GM18517 (cell line): ENCODE measurements at regions not wholly inside any gene's neighbourhood (a gene's known extent, or its start where the extent isn't known, plus 50 kb on each side); places are given as distances from the start of the nearest gene placed in this dataset.

Experiments used
- ATAC-seq: cut with Tn5 transposase; IDR thresholded peaks from one replicate; pipeline ENCODE4 v1.9.1; 2021; ENCODE audit warnings: mild to moderate bottlenecking, moderate library complexity; ENCODE audit not compliant: unreplicated experiment

DNA sequence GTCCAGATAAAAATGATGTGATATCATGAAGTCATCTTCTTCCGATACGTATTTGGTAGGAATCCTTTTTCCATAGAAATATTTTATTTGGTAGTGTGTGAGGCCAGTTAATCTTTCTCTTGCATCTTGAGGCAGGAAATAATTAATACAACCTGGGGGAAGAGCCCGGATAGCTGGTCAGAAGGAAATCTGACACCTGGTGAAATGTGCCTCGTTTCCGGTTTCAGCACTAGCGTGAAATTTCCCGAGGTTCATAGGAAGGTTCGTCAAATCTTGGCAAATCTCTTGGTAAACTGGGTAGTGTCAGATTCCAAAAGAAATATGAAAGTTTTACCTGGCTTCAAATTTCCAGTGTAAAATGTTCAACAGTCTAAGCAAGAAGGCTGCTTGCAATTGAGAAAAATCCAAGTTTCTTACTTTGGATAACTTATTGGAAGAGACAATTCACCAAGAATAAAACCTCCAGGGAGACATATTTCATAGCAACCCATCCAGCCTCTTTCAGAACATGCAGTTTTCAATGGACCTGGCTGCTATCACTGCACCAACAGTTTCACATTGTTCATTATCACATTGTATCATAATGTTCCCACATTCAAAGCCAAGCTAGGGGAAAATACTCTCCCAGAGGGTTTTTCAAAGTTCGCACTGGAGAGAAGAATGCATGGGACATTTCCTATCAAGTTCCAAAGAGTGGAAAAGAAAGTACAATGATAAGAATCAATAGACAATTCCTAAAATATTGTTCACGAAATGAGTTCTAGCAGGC is 454.5 kb upstream of the CITED2 start:
- no peak for ATAC-seq

DNA sequence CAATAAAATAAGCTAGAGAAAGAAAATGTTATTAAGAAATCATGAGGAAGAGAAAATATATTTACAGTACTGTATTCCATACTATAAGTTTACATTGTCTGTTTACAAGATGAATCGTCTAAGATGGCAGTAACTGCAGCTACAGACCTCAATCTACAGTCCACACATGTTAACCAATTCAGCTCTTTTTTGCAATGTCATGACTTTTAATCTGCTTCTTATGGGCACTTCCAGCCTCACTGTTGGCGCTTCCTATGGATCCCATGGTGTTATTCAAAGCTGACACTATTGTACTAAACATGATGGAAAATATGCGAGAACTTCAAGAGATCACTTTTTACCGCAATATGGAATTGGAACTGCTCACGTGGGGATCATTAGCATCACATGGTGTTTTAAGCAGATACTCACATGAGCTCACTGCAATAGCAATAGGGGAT is 451.5 kb upstream of the CITED2 start:
- no peak for ATAC-seq

DNA sequence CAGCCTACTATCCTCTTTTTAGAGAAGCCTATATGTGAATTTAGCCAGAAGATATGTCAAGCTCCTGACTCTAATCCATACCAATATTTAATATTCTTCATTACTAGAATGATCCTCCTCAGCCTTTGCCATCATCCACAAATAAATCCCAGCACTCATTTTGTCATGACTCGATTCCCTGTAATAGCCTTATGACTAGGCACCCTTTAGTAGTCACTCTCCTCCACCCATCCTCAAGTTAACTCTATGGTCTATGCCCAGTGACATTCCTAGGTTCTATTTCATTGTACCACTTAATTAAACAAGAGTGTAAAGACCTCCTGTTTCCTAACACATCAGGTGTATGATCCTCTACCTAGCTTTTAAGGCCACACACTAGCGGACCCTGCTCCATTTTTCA is 450.4 kb upstream of the CITED2 start:
- ATAC-seq, result no peak

DNA sequence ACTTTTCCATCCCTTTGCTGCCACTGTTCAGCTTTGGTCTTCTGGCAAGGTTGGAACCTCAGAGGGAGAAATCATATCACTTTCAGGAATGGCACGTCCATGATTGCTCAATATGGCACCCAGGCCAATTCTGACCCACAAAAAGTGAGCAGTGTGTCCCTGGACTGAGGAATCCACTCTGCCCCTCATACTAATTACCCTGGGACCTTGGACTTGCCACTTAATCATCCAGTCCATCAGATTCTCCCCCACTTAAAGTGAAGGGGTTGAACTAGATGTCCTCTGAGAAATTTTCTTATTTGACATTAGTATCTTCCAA is 449.3 kb upstream of the CITED2 start:
- no peak for ATAC-seq

DNA sequence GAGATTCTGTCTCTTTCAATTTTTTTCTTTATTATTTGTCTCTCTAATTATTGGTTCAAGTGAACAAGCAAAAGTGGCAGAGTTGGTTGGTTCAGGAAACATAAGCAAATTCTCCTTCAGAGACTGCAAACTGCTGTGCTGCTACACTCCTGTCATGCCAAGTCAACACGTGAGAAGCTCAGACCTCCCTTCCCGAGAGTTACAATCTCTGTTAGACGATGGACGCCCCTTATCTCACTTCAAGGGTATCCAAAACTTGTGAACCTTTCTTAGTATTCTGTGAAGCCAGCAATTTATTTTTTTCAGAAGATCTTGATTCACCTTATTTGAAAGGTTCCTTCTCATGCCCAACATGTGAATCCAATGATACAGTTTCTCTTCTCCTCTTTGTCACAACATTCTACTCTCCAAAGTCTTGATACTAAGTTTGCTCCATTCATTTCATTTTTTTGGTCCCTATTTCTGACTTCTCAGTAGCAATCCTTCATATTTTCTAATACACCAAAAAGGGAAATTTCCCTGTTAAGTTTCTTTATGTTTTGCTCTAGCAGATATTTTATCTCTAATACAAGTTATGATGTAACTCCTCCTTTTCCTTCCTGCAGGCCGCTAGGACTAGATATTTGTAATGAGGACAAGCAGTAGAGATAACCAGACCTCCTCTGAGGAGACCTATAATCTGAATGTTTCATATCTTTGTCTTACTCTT is 448.8 kb upstream of the CITED2 start:
- ATAC-seq, result no peak

DNA sequence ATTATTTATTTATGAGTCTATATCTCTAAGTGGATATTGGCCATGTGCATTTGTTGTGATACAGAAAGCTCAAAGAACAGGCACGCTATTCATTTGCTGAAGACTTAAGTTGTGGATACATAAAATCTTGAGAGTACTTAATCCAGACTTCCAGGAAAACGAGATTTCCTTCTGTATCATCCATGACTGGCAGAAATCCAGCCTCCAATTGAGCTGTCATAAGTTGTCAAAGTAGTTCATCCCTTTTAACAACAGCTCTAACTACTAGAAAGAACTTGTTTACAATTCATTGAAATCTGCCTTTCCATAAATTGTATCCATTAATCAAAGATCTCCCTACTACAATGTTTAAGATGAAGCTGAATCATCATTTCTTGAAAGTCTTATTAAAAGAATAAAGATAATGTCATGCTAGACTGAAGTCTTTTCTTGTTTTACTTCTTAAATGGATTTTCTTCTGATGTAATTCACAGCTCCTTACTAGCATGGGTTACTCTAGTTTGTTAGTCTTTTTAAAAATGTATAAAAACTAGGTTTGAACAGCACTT is 447.3 kb upstream of the CITED2 start:
- no peak for ATAC-seq

DNA sequence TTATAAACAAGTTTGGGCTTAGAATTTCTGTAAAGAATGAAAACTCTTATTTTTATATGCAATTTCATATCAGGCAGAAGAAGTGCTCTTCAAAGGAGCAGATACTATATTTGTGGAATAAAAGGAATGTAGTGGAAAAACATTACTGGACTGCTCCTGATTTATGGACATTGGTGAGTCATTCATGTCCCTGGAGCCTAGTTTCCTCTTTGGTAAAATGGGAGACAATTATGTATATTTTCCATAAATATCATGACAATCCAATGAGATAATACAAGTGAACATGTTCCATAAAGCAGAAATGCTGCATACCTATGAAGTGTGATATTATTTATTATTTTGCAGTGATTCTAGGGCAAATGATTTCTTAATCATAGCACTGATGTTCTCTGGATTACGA is 445.8 kb upstream of the CITED2 start:
- no peak for ATAC-seq

DNA sequence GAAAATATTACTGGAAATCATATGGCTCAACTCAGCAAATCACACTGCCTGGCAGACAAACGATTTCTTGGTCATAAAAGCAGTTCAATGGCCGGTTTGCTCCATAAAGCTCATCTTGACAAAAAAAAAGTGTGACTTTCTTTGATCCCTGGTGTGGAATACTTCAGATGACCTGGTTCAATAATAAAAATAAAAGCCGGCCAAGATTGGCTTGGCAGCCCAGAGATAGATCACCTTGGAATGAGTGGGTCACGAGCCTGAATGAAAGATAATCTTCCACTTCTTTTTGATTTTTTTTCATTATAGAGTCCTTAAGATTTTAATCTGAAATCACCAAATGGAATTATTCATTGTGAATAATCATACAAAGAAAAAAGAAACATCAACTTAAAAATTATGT is 445.3 kb upstream of the CITED2 start:
- no peak for ATAC-seq

DNA sequence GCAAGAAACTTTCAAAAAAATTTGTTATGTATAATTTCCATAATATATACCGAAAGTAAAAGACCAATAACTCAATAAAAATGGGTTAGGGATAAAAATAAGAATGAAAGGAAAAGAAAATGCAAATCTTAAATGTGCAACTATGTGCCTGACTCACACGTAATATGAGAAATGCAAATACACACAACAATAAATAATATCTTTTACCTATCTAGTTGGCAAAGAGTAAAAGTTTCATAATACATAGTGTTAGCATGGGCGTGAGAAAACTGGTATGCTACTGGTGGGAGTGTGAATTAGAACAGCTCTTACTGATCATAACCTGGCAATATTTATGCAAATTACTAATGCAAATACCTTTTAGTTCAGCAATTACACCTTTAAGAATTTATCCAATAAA is 438.5 kb upstream of the CITED2 start:
- ATAC-seq, result no peak

DNA sequence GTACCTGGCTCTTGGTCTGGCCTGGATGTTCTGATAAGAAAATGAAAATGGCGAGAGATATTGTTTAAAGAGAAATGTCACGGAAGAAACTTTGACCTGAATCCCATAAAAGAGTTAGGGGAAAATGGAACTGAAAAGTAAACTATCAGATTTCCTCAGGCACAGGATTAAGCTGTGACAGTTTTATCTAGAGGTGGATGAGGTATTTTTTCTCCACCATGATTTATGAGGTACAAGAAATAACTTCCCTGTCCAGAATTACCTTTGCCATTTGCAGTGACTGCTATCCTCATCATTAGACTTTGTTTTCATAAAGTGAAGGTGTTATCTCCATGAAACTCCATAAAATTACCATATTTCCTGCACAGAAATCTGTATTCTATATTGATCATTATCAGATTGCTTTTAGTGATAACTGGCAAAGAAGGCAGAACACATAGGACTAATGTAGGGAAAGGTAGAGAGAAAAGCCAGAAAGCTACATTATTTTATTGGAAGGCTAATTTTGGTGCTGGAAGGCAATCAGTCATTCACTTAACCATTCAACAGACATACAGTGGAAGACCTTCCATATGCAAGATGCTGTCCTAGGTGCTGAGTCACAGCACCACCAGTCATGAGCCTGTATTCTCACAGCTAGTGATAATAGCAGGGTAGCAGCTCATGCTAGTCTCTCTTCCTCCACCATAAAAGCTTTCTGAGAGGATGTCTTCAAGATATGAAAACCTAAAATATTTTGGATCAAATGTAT is 427.3 kb upstream of the CITED2 start:
- no peak for ATAC-seq

DNA sequence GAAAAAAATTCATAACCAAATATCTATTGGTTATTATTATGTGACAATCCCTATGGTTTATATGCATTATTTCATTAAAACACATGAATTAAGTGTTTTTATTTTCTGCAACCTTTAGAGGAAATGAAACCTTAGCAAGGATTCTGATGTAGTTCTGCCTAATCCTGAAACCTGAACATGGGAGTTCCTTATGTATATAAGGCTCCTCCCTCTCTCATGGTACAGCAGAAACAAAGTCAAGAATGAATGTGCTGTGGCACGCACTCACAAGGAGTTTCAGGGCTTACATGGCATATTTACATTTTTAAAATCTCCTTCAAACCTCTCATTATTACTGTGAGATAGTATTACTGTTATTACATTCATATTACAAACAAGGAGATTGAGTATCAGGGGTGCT is 426.4 kb upstream of the CITED2 start:
- peak; percentile 72 for ATAC-seq

DNA sequence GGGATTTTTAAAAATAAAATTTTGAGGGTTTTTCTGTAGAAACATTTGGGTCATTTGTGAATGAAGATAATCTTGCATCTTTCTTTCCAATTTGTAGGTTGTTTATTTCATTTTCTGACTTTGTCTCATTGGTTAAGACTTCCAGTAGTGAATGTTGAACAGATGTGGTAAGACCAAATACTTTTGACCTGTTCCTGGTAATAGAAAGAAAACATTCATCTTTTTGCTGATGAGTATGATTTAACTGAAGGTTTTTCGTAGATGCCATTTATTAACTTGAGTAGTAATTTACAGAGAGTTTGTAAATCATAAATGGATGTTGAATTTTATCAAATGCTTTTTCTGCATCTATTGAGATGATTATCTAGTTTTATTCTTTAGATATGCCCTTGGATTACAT is 416.1 kb upstream of the CITED2 start:
- ATAC-seq, result no peak

DNA sequence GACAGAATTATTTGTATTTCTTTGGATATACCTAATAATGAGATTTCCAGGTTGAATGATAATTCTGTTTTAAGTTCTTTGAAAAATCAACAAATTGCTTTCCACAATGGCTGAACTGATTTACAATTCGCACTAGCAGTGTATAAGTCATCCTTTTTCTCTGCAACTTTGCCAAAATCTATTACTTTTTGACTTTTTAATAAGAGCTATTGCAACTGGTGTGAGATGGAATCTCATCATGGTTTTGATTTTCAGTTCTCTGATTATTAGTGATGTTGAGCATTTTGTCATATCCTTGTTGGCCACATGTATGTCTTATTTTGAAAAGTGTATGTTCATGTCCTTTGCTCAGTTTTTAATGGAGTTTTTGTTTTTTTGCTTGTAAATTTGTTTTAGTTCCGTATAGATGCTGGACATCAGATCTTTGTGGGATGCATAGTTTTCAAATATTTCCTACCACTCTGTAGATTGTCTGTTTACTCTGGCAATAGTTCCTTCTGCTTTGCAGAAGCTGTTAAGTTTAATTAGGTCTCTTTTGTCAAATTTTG is 409.8 kb upstream of the CITED2 start:
- ATAC-seq, result no peak

DNA sequence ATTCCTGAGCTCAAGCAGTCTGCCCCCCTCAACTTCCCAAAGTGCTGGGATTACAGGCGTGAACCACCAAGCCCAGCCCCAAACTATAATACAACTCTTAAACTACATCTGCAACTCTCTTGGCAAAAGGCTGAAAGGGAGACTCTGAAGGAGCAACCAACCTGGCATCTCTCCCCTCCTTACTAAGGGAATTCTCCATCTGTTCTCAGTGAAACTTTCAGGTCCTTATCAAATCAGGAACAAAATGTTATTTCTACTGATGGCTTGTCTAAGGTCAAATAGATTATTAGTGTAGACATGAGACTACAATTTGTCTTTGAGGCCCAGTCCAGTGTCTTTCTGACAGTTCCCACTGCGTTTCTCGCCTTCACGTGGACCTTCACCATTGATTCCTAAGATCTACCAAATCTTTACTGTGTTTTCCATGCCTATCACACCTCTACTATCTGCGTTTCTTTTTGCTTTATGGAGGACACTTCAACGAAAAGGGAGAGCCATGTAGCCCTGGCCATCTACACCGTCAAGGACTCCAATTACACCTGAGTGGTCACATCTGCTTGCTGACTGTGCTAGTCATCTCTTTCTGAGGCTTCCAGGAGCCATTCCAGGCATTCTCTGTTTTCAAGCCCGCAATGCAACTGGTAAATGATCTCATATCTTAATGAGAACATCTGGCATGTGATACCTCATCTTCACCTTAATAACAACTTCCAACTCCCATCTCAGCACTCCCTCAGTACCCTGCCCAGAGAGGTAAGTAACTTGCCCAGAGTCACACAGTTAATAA is 405.7 kb upstream of the CITED2 start:
- ATAC-seq, result no peak

DNA sequence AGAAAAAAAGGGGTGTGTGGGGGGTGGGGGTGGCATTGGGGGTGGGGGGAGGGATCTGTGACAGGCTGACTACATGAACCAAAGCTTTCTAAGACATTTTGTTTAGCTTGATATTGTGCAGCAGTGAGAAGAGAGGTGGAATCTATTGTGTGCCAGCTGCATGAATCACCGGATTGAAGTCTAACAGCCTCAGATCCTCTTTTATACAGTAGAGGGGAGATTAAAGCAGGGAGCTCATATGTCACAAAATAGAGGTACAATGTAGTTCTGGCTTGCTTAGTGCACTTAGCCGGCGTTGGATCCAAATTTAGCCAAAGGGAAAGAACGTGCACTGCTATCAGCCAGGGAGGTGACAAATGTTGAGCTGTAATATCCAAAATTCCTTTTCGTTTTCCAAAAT is 404.2 kb upstream of the CITED2 start:
- ATAC-seq, result no peak

DNA sequence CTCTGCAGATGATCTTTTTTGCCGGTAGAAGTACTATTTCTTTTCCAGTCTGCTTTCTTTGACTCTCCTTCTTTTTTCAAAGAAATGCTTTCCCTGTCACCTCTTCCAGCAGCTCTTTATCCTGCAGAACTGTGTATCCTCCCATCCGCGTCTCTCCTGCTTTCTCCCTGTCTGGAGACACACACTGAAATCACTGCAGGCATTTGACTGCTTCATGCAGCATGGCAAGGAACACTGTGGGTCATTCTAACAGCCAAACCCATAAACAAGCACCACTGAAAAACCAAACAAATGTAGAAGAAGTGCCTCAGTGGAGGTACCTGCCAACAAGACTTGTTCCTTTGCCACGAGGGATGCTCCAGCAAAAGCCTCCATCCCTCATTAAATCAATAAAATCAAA is 403.7 kb upstream of the CITED2 start:
- no peak for ATAC-seq

DNA sequence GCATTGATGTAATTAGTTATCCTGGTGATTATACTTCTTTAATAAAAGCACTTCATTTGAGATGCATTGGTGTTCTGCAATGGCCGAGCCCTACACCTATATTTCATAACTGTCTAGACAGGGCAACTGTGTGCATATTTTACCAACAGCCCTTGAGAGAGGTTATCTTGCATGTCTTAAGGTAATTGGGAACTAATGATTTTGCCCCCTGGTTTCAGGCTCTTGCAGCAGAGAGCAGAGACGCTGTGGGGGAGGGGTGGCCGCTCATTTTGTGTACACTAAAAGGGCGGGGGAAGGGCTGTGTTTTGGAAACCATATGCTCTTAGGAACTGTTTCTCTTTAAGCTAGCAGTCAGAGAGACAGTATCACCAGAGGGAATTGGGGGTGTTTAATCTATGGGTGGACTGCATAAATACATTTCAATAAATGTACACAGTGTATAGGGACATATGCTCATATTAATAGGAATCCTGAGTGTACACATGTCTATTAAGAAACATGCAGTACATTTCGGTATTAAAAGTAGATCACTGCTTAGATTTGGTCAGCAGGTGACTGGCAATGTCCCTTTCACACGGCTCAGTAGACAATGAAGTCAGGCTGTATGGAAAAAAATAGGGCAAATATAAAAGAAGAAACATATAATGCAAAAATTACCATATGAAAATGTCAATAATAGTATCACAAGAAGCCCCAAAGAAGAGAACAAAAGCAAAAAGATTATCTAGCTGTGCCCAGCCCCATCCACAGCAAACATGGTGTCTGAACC is 402.9 kb upstream of the CITED2 start:
- no peak for ATAC-seq

DNA sequence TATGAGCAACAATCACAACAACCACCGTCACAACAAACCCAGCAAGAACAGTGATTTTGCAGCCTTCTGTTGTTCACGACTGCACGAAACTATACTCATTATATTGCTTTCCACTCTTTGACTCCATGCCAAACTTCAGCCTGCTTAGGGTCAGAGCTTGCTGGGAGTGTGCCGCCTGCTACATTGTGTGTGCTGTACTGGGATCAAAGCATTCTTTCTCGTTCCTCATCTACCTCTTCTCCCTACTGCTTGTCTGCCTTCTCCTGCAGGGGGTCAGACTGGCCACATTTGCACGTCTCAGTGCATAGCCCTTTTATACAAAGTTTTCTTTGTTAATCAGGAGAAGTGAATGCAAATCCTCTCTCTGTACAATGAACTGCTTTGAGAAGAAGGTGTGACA is 401.6 kb upstream of the CITED2 start:
- ATAC-seq, result no peak

DNA sequence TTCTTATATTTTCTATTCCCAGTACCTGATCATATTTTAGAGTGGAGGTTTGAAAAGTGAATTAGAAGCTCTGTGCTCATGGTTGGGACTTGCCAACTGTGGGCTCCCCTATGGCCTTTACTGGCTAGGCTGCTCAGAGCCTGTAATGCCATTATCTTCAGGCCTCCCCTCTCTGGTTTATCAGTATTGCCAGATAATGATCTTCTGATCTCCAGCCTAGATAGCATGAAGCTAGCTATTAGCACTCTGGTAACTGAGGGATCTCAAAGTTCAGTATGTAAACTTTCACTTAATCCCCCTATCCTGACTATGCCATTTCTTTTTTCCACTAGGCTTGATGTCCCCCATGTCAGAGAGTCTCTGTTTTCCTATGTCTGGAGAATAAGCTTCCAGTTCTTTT is 393.7 kb upstream of the CITED2 start:
- ATAC-seq, result no peak

DNA sequence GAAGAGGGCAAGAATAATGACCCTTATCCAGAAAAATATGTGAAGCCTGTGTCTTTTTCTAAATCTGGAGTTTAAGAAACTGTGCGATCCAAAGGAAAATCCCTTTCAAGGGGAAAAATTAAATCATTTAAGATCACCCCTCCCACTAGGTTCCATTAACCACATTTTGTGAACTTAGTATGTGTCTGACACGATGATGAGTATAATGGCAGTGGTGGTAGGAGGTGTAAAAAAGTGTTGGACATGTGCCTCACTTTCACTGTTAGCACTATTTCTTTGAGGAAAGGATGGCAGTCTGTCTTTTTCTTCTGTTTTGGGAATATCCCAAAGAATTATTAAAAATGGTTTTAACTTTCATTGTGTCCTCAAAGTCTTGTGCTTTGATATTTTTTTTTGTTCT is 392.3 kb upstream of the CITED2 start:
- ATAC-seq, result no peak
